OCI-LY7 (cell line): ENCODE measurements at regions not wholly inside any gene's neighbourhood (a gene's known extent, or its start where the extent isn't known, plus 50 kb on each side); places are given as distances from the start of the nearest gene placed in this dataset.

Source experiments
- EZH2phosphoT487 ChIP-seq: fragments of 200-600 bp; sonication (generic); IDR thresholded peaks from 2 replicates; pipeline ENCODE4 v1.6.1; 2018; ENCODE audit warnings: low read depth, borderline replicate concordance, mild to moderate bottlenecking, mixed run types, antibody characterized with exemption, low read length, moderate library complexity, mixed read lengths
- TF ChIP-seq, protein P1 (sequence below): fragments of 200-600 bp; sonication (generic); conservative IDR thresholded peaks from 2 replicates; pipeline ENCODE4 v1.5.1; 2014; ENCODE audit warnings: mild to moderate bottlenecking, antibody characterized with exemption, low read length, moderate library complexity, mixed read lengths

DNA sequence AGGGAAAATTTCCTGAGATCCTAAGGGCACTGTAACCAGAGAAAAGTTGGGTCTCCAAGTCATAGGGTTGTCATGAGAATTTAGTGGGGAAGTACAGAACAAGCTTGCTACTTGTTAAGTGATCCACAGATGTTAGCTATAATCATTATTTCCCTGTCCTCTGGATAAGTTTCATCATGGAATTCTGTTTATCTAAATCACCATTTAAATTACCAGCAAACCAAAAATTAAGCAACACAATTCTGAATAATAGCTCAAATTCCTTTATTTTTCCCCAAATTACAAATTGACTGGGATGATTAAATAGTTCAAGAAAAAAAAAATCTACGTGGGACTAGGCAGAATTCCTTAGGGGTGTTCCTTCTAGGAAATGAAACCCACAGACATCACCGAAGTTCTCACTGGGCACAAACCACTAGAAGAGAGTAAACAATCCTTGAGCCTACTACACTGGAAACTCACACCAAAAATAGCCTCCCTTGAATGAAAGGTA lies 159.5 kb downstream of the COL6A3 start:
- TF ChIP-seq, protein P1, sequence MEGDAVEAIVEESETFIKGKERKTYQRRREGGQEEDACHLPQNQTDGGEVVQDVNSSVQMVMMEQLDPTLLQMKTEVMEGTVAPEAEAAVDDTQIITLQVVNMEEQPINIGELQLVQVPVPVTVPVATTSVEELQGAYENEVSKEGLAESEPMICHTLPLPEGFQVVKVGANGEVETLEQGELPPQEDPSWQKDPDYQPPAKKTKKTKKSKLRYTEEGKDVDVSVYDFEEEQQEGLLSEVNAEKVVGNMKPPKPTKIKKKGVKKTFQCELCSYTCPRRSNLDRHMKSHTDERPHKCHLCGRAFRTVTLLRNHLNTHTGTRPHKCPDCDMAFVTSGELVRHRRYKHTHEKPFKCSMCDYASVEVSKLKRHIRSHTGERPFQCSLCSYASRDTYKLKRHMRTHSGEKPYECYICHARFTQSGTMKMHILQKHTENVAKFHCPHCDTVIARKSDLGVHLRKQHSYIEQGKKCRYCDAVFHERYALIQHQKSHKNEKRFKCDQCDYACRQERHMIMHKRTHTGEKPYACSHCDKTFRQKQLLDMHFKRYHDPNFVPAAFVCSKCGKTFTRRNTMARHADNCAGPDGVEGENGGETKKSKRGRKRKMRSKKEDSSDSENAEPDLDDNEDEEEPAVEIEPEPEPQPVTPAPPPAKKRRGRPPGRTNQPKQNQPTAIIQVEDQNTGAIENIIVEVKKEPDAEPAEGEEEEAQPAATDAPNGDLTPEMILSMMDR = no peak
- TF ChIP-seq EZH2phosphoT487 = no peak
